ENCODE measurements at regions not wholly inside any gene's neighbourhood (a gene's known extent, or its start where the extent isn't known, plus 50 kb on each side); places are given as distances from the start of the nearest gene placed in this dataset.

DNA sequence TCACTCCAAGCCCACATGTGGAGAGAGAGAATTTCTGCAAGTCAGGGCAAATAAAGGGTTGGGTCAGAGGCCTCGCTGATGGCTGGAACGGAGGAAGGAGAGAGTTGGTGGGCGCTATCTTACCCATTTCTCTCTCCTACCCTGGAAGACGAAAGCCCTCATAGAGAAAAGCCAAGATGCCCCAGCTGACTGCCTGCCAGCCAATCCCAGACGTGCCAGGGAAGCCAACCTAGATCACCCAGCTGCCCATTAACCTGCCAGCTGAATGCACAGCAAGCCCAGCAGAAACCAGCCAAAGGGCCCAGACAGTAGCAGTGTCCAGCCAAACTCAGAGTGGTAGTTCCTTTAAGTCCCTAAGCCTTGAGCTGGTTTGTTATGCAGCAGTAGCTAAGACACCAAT lies 167.0 kb upstream of the ZNF507 start:
- TF ChIP-seq, protein P1, sequence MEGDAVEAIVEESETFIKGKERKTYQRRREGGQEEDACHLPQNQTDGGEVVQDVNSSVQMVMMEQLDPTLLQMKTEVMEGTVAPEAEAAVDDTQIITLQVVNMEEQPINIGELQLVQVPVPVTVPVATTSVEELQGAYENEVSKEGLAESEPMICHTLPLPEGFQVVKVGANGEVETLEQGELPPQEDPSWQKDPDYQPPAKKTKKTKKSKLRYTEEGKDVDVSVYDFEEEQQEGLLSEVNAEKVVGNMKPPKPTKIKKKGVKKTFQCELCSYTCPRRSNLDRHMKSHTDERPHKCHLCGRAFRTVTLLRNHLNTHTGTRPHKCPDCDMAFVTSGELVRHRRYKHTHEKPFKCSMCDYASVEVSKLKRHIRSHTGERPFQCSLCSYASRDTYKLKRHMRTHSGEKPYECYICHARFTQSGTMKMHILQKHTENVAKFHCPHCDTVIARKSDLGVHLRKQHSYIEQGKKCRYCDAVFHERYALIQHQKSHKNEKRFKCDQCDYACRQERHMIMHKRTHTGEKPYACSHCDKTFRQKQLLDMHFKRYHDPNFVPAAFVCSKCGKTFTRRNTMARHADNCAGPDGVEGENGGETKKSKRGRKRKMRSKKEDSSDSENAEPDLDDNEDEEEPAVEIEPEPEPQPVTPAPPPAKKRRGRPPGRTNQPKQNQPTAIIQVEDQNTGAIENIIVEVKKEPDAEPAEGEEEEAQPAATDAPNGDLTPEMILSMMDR (IDR thresholded peaks at IDR 0.05) = no peak
- TF ChIP-seq POLR2A (IDR thresholded peaks at IDR 0.05) = no peak
